ENCODE measurements at regions not wholly inside any gene's neighbourhood (a gene's known extent, or its start where the extent isn't known, plus 50 kb on each side); places are given as distances from the start of the nearest gene placed in this dataset.

GRCh38 chr2:5841126-5841525, 148.9 kb downstream of the SOX11 start:
- DNase-seq (ENCODE audit: low read depth in 2 of 2): no peak

- no peak for DNase-seq (ENCODE audit: low read depth in 2 of 2)
These were observed 150.1 kb downstream of the SOX11 start for GRCh38 chr2:5842326-5842725.

- no peak for DNase-seq (ENCODE audit: low read depth in 2 of 2)
These were observed 153.7 kb downstream of the SOX11 start for GRCh38 chr2:5845798-5846330.

DNA sequence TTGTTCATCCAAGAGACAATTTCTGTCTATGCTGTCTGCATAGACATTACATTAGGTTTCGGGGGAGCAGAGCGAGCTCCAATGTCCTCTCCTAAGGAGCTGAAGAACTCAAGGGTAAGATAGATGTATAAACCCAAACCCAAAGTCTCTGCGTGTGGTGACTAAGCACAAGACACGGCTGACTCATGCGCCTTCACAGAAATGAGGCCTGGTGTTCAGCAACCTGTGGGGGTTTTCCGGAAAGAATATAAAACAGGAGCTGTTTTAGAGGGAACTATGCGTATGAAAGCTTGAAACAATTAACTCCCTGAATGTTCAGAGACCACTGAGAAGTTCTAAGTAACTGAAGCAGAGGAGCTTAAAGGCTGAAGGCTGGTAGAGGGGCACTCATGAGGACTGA, 154.7 kb downstream of the SOX11 start:
- DNase-seq (ENCODE audit: low read depth in 2 of 2): no peak

GRCh38 chr2:5849562-5849961, 157.4 kb downstream of the SOX11 start:
- no peak for DNase-seq (ENCODE audit: low read depth in 2 of 2)

- DNase-seq (ENCODE audit: low read depth in 2 of 2): no peak
These were observed 159.2 kb downstream of the SOX11 start for GRCh38 chr2:5851410-5851809.

GRCh38 chr2:5854797-5855196, 162.6 kb downstream of the SOX11 start:
- DNase-seq (ENCODE audit: low read depth in 2 of 2): no peak

DNA sequence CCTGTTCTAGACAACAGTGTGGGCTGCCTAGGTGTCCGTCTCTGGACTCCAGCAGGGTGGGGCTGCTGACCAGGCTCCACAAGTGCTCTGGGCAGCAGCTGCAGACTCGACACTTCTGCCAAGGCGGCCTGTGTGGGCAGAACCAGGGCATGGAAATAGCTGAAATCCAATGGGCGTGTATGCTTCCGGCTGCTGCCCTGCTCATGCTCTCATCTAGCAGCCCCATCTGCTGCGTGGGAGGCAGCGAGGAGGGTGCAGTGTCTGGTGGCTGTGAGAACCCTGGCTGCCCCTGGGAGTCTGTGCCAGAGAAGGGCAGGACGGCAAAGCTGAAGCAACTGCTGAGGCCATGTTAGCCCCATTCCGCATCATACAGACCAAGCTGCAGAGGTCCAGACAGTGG, 174.9 kb downstream of the SOX11 start:
- no peak for DNase-seq (ENCODE audit: low read depth in 2 of 2)

DNA sequence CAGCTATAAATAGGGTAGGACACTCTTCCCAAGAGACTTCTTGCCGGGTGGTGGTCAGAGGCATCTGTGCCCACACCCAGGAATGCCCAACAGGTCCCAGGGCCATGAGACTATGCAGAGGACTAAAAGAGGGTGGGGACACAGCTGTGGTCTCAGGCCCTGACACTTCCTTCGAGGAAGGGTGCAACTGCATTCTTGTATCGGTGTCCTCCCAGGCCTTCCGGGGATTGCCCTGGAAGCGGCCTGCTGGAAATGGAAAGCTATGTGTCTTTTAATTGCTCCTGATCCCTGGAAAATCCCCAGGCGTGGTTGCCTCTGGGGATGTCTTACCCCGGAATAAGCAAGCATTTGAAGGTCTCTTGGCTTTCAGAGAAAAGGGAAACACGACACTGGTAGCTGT, 176.7 kb downstream of the SOX11 start:
- no peak for DNase-seq (ENCODE audit: low read depth in 2 of 2)

DNA sequence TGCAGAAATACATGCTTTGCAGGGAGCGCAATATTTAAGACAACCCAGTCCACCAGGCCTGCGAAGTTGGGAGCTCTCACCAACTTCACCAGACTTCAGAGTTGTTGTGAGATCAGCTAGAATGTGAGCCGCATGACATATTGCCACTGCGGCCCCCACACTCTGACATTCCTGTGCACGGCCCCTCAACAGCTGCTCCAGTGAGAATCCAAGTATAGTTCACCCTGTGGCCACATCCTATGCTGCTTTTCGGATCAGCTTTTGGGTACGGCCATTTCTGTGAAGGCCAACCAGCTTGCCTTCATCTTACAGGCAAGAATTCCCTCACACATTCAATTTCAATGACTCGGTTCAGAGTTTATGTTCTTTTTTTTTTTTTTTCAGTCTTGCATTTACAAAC, 177.8 kb downstream of the SOX11 start:
- DNase-seq (ENCODE audit: low read depth in 2 of 2): no peak

DNA sequence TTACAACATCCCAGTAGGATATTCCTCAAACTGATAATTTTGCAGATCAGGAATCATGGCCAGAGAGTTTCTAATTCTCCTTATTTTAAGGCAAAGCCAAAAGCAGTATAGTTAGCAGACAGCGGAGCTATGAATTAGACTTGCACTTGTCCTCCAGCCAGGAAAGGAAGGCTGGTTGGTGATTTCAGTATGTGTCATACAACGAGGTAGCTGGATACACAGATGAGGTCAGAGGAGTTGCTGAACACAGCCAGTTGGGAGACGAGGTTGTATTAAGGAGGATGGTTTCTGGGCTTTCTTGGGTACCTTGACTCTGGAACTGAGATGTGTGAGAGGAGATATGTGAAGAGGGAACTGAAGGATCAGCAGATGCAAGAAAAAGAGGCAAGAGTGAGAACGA, 185.2 kb downstream of the SOX11 start:
- DNase-seq (ENCODE audit: low read depth in 2 of 2): no peak

- no peak for DNase-seq (ENCODE audit: low read depth in 2 of 2)
These were observed 193.4 kb downstream of the SOX11 start for GRCh38 chr2:5885451-5886173.

GRCh38 chr2:5886462-5886861, 194.3 kb downstream of the SOX11 start:
- DNase-seq (ENCODE audit: low read depth in 2 of 2): no peak

- no peak for DNase-seq (ENCODE audit: low read depth in 2 of 2)
These were observed 195.9 kb downstream of the SOX11 start for GRCh38 chr2:5888126-5888525.

DNA sequence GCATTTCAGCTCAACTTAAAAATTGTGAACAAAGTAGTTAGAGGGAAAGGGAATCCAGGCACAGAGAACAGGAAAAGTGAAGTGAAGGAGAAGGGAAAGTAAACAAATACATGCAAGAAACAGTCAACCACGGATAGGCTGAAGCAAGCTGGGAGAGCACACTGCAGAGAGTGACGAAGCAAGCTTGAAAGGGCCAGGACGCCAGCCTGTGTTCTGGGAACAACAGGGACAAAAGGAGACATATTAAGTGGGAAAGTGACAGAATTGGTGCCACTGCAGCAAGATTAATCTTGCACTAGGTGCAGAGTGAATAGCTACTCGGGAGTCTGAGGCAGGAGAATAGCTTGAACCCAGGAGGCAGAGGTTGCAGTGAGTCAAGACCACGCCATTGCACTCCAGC, 197.3 kb downstream of the SOX11 start:
- DNase-seq (ENCODE audit: low read depth in 2 of 2): no peak

DNA sequence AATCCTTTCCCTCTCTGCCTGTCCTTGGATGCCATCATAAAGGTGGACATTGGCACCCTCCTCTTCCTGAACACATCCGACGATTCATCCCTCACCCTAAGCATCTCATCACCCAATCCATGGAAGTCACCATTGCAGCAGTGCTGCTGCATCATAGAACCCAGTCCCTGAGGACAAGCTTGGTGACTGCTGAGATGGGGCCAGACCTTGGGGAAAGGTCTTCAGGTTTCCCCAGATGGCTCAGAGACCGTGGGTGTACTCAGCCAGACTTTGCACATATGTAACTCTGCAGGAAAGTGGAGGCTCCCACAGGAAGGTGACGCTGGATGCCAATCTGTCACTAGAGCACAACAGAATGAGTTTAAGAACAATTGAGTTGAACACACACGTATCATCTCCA, 202.2 kb downstream of the SOX11 start:
- no peak for DNase-seq (ENCODE audit: low read depth in 2 of 2)

DNA sequence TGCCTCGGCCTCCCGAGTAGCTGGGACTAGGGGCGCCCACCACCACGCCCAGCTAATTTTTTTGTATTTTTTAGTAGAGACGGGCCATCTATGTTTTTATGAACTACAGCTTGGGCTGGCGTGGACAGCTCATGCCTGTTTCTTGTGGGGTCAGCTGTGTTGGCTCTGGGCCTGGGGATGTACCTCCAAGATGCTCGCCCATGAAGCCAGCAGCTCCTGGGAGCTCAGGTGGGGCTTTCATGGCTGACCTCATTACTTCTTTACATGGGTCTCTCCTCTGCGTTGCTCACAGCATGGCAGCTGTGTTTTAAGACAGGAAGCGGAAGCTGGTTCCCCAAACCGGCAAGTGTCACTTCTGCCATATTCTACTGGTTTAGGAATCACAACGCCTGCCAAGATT, 203.1 kb downstream of the SOX11 start:
- no peak for DNase-seq (ENCODE audit: low read depth in 2 of 2)

DNA sequence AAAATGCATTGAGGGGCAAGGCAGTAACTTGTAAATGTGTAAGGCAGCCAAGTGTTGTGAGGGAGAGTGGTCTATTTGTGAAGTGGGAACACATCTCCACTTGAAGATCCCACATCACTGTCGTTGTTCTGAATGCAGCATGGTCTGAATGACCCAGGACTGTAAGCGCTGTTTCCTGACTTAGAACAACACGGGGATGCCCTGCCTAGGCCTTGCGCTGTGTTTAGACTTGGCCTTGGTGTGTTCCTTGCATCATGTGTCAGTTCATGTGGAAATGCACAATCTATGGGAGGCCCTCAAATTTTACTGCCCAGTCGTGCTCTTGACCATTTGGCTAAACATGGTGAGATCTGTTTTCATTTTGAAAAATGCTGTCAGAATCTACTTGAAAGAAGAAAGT, 205.1 kb downstream of the SOX11 start:
- no peak for DNase-seq (ENCODE audit: low read depth in 2 of 2)

DNA sequence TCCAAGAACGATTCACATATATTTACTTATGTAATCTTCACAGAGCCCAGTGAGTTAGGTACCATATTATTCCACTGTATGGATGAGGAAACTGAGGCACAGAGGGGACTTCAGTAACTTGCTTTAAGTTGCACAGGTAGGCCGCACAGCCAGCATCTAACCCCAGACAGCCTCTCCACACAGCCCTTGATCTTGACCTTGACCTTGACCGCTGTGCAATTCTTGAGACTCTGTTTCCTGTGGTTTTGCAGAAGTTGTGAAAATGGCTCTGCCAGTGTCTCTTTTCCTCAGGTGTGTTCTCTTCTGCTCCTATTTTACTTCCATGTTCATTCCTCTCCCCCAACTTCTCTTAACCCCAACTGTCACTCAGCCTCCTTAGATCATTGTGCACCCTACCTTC, 206.5 kb downstream of the SOX11 start:
- DNase-seq (ENCODE audit: low read depth in 2 of 2): no peak

DNA sequence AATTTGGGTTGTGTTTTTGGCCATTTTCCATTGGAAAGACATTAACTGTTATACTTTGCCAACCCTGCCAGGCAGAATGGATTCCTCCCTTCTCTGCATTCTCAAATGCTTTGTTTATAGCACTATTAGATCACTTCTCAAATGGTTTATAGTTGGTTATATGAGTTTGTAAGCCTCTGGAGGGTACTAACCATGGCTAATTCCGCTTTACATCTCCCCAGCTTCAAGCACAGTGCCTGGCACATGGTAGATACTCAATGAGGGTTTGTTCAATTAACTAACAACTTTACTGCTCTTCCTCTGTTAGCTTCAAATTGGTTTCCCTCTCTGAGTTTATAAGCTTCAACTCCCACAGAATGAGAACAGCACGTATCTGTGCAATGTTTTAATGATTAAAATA, 213.5 kb downstream of the SOX11 start:
- DNase-seq (ENCODE audit: low read depth in 2 of 2): no peak

- DNase-seq (ENCODE audit: low read depth in 2 of 2): no peak
These were observed 215.9 kb downstream of the SOX11 start for GRCh38 chr2:5908071-5908470.

GRCh38 chr2:5911718-5912117, 219.5 kb downstream of the SOX11 start:
- DNase-seq (ENCODE audit: low read depth in 2 of 2): no peak

DNA sequence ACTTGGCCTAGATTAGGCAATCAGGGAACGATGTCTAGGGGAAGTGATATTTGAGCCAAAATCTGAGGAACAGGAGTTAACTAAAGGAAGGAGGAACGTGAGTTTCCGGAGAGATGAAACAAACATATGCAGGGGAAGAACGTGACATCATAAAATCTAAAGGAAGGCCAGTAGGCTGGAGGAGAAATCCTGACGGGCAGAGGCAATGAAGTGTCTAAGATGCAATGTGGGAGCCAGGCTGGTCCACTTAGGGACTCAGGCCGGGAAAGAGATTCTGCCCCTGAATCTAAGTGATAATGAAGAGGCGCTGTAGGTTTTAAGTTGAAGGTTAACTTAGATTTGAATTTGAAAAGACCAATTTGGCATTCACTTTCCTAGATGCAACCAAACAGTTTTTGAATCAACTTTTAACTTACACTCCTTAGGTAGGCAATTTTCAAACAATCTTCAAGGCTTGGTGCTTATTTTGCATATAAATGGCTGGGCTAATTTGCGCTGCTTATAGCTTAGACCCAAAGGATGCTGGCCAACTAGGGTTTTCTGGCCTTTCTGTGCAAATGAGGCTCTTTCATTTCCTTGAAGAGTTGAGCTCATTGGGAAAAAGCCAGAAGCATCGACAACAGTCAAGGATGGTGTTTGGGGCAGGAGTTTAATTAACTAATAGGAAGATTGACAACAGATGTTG, 221.7 kb downstream of the SOX11 start:
- no peak for DNase-seq (ENCODE audit: low read depth in 2 of 2)
